Tongue (tissue), 1 donor: ENCODE measurements at regions not wholly inside any gene's neighbourhood (a gene's known extent, or its start where the extent isn't known, plus 50 kb on each side); places are given as distances from the start of the nearest gene placed in this dataset.

Source experiments
- DNase-seq: peaks from one replicate; pipeline ENCODE4 v3.0.0-alpha.2; 2015

DNA sequence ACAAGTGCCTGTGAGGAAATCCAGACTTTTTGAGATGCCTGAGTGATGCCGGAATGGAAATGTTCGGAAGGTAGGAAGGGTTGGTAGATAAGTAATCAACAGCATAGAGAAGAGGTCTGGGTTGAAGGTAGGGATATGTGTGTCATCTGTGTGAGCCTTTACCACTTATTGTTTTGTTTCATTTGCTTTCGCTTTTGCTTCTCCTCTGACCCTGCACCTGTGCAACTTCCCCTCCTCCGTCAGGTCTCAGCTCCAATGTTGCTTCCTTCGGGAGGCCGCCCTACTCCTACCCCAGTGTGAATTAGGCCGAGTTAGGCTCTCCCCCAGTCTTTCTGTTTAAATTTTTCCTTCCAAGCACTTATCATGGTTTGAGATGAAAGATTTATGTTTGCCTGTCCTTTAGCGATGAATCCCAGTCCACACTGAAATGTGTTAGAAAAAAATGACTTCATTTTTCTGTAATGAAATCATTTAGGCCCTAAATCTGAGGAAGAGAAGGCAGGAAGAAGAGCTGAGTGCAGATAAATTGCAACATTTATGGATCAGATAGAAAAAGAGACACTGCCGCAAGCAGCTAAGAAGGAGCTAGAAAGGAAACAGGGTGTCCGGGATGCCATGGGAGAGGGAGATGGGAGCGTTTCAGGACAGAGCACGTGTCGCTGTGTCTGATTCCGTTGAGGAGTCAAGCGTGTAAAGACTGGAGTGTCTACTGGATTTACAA, 139.6 kb upstream of the PELI1 start:
- DNase-seq: peak; percentile 20

DNA sequence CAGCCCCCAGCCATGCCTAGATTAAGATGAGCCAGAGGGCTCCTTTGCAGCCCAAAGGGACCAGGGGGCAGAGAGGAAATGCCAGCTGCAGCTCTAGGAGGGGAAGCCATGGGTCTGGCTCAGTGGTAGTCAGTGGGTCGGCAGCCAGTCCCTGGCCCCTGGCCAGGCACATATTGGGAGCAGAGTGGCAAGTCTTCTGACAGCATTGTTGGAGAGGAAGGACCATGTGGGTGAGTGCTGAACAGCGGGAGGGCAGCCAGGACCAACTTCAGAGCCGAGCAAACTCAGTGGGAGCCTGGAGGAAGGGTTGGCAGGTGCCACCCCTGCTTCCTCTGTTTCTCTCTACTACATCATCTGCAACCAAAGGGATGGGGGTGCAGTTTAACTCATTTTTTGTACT, 140.5 kb upstream of the PELI1 start:
- no peak for DNase-seq

GRCh38 chr2:64287202-64287740, 143.1 kb upstream of the PELI1 start:
- no peak for DNase-seq

DNA sequence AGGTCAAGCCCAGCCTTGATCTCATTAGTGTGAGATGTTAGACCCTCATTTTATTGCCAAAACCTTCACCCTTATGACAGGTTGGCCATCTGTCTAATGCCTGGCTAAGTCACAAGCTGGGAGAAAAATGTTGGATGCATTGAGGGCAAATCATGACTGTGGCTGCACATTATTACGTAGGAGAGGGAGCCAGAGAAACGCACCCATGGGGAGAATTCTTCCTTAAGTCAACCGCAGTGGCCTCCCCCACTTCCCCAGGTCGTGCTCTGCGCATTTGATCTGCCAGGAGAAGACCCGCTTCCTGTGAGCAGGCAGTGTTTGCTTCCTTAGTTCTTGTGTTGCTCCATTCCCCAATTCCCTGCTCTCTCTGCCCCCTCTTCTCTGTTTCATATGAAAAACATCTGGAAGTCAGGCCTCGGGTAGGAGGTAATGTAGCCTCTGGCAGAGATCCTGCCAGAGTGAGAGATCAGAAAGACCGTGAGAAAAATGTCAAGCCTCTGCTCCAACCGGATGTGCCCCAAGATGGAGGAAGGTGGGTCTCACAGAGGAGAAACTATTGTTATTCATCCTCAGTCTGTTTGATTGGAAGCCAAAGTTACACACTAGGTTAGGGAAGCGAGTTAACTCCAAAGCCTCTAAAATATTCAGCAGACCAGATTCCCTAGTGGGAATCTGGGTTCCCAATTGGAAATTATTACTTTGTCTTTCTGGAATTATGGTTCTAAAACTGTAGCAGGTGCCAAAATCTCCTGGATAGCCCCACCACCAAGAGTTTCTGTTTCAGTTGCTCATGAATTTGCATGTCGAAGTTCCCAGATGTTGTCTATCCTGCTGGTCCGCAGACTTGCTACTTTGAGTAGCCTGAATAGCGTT, 144.3 kb upstream of the PELI1 start:
- DNase-seq: peak; percentile 82

DNA sequence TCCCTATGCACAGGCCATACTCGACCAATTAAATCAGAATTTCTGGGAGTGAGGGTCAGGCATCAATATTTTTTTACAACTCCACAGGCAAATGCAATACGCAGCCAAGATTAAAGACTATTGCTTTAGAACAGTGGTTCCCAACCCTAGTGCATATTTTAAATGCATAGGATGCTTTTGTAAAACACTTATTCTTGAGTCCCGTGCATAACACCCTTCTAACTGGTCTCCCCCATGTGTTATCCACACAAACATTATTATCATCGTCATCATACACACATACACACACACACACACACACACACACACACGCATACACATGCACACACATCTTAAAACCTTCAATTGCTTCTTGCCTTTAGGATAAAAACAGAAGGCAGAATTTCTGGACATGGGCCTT, 145.0 kb upstream of the PELI1 start:
- no peak for DNase-seq

DNA sequence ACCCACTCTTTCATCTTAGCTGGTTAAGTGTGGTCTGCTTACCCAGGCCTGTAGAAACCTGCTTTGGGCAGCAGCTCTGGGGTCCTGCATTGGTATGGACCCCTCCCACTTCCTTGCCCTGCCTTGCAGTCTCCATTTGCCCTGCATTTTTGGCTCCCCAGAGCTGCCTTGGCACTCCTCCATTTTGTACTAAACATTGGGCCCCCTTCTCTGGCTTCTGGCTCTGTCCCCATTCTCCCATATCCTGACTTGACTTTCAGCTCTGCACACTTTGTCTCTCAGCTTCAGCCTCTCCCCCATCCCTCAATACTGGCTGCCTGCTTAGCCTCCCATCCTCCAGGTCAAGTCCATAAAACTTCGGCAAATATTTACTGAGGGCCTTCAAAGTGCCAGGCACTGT, 145.5 kb upstream of the PELI1 start:
- DNase-seq: no peak

GRCh38 chr2:64291181-64291580, 147.0 kb upstream of the PELI1 start:
- DNase-seq: no peak

DNA sequence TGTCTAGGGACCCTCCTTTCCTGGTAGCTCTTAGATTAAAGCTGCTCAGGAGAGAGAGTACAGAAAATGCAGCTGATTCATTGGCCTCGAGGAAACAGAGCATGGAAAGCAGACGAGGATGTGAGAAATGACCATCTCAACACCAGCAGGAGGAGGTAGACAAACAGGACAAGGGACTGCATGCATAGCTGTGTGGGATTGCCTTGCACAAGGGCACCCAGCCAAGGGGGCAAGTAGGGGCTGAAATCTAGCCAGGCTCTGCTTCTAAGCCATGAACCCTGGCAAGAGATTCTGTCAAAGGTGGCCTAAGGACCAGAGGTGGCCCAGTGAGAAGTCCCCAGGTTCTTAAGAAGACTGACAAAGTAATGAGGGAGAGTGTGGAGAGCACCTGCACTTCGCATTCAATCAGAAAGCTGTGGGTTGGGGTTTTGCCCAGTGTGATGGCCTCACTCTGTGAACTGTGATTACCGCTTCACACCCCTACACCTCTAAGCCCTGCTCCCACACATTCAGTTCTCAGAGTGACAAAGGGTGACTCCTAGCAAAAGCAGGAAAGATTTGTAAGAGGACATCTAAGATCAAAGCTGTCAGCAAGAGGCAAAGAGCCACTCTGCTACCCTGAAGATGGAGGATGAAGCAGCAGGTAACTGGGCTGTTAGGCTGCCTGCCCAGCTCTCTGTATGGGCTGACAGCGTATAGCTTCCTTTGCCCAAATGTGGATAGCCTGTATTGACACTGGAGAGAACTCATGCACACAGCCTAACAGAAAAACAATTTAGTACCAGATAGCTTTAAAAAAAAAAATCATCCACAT, 151.3 kb upstream of the PELI1 start:
- DNase-seq: no peak

- no peak for DNase-seq
Measured at GRCh38 chr2:64296140-64296480, 151.9 kb upstream of the PELI1 start.

GRCh38 chr2:64296695-64297346, 152.6 kb upstream of the PELI1 start:
- DNase-seq: no peak

DNA sequence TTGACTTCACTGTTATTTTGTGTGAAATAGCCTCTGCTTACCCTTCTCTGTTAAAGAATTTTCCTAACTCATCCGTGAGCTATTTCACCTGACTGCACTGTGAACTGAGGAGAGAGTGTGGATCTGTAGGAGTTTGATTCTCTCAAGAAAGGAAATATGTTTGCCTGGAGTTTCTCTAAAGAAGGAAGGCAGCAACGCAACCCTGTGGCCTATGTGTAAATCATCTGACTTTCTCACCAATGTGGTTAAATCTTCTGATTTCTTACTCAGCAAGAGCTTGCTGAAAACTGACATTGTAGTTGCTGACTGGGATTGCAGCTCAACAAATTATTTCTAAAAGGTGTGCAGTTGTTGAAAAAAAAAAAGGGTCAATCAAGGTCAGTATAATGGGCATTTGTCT, 153.9 kb upstream of the PELI1 start:
- no peak for DNase-seq

DNA sequence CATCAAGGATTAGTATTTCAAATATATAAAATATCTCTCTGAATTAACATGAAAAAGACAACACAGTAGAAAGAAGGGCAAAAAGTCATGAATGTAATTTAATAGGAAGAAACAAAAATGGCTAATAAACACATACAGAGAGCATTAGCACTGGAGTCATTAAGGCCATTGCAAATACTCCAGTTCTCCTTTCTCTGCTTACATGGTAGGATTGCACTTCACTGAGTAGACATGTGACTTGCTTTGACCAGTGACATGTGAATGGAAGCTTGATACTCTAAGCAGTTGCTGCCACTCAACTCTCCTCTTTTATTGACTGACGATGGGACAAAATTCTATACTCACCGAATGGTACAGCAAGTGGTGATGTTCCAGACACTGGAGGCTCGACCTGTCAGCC, 153.9 kb upstream of the LGALSL start:
- no peak for DNase-seq

DNA sequence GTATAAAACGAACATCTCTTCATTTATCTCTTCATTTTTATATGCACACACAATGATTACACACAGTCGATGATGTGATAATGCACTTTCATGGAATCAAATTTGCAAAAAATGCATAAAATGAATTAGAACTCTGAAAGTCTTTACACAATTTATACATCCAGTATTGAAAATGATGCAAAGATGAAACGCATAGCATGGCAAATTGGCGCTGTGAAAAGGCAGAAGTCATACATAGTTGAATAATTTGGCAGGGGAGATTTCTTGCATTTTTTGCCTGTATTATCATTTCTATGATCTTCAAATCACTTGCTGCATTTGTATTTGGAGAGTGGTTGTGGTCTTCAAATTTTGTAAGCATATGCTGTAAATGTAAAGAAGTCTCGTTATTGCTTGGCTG, 150.7 kb upstream of the LGALSL start:
- no peak for DNase-seq

DNA sequence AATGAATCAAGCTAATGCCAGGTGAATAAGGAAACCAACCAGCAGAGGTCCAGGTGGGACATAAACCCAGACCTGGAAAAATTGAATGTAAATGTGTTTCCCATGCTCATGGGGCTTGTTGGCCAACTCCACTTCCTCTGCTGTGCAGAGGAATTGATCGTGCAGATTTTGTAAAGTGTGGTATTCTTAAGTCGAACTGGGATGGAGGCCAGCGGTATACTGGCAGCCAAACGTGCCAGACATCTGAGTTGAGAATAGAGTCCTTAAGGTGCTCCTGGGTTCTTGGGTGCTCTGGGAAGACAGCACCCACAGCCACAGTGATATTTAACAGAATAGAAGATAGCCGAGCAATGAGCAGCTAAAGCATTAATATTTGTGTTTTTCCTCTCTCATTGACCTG, 146.5 kb upstream of the LGALSL start:
- DNase-seq: no peak

DNA sequence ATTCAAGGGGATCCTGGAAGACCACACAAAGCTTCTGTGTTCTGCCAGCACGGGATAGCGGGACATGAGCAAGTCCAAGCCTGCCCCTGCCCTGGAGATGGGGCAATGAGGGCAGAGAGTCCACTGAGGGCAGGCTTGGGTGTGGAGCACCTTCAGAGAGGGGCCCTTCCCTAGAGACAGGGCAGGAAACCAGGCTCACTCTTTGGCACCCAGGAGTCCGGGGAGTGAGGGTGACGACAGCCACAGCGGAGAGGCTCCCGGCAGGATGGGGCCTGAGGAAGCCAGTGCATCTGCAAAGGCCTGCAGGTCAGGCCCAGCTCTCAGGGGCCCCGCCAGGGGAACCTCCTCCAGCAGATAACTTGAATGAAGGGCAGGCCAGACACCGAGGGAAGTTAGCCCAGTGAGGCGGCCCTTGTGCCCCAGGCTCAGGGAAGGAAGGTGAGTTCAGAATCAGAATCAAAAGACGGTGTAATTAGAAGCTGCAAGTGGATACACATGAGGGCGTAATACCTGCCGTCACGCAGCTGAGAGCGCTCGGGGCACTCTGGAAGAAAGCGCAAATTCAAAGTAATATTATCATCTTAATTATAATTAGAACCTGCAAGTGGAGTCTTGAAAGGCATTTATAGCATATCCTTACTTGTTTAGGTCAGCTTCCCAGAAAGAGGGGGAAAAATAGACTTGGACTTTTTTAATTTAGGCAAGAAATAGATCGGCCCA, 142.6 kb upstream of the LGALSL start:
- DNase-seq: peak; percentile 11

- DNase-seq: peak; percentile 96
Measured at GRCh38 chr2:64311948-64312621, 141.9 kb upstream of the LGALSL start.

DNA sequence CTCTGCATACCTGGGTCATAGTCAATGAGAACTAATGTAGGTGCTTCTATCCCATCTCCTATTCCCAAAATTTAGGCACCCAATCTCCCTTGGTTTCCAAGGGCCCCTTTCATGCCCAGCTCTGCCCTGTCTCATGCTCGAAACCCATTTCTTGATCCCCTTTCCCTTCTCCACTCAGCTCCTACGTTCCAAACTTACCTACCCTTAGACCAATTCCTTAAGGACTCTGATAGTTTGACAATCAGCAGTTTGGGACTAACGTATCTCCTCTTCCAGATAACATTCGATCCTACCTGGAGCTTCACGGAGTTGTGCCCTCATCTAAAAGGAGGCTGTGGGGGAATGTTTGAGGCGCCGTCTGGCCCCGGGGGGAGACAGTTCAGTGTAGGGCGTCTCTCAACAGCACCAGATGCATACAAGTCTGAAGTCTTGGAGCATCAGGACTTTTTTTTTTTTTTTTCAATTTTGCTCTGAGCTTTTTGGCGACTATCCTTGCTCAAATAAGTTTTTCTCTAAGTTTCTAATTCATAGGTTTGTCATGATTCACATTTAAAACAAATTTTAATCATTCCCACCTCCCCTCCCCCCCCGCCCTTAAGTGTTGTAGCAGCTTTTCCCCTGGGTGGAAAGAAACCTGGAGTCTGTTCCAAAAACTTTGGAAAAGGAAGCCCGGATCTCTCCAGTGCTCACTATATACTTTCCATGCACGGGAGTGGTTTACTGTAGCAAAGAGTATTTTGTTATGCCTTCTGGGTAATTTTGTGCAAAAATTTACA, 141.2 kb upstream of the LGALSL start:
- peak; percentile 40 for DNase-seq

DNA sequence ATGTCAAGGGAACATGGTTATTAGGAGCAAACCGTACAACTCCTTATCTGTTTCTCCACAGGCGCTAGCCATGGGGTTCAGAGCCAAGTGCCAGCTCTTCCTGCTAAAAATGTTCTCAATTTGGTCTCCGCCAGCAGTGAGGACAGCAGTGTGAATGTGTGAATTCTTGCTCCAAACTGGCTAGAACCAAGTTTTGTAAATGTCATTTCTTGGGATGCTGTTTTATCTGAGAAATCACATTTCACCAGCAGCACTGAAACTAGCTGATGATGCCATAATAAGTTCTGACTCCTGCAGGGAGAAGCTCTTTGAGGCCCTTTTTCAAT, 140.6 kb upstream of the LGALSL start:
- DNase-seq: no peak

DNA sequence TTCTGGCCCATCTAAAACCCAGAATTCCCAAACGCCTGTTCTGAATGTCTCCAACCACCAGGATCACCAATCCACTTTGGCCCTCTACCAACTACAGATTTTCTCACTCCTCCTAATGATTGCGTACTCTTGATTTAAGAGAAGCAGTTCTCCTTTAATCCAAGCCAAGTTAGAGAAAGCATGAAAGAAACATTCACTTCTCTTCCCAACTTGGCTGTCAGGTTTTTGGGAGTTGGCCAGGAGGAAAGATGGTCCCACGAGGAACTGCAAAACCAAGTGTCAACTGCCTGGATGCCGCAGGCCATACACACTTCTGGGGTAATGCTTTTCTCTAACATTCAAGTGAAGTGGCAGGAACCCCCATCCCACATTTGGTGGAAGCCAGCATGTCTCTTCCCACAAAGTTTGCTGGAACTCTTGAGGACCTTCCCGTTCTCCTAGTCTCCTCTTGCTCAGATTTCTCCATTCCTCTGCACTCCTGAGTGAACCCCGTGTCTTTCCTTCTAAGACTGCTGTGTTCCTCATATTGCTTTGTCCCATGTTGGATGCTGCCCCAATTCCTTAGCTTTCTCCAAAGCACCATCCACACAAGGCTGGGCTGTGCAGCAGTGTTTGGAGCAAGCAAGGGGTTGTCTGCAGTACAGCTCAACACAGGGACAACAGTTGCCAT, 138.5 kb upstream of the LGALSL start:
- DNase-seq: peak; percentile 25
